NCI-H1105 (cell line): ENCODE measurements at regions not wholly inside any gene's neighbourhood (a gene's known extent, or its start where the extent isn't known, plus 50 kb on each side); places are given as distances from the start of the nearest gene placed in this dataset.
A peak's percentile ranks its signal among the peaks of the same experiment; 100 is the strongest.

Source experiments
- DNase-seq: peaks from one replicate; lab custom pipeline; 2025; lab: John Stamatoyannopoulos, UW

DNA sequence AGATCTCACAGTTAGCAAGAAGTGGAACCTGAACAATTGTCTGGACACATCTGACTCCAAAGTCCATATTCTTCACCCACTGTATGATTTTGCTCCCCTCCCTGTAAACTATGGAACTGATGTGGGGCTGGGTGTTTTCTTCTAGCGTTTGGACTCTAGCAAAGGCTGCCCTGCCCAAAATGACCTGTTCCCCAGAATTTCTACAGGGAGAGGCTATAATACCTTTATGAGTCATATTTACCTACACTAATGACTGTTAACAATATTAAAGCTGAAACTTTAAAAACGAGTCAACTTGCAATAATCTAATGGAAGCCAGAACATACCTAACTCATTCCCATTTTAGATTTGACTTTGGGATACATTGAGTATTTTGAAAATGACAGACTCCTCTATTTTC, 531.2 kb upstream of the CFAP20DC start:
- DNase-seq: no peak

DNA sequence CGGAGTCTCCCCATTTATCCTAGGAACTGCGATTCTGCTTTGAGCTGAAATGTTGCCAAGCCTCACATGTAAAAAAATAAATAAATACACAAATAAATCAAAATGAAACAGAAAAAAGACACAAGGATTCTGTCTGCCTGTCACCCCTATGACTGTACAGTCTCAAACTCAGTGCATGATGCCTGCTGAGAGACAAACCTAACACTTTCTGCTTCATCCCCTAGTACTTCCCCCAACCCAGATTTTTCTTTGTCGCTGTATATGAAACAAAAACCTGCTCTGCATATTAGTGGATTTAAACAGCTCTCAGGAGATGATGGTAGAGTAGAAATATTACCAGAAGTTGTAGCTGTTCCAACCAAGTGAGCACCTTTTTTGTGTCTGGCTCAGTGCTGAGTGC, 530.7 kb upstream of the CFAP20DC start:
- DNase-seq: no peak

DNA sequence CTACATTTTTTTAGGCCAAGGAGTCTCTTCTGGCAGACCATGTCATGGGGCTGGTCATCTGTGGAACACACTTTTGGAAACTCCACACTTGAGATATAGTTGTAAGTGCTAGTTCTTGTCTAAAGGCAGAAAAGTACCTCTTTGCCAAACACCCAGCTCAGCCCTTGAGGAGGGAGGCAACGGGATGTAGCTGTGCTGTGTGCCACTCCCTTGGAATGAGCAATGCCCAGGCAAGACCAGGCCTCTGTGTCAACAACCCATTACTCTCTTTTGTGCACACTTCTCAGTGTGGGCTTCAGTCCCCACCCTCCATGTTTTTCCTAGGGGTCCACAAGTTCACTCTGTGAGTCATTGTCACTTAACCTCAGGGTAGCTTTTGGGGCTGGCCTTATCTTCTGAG, 528.3 kb upstream of the CFAP20DC start:
- no peak for DNase-seq

DNA sequence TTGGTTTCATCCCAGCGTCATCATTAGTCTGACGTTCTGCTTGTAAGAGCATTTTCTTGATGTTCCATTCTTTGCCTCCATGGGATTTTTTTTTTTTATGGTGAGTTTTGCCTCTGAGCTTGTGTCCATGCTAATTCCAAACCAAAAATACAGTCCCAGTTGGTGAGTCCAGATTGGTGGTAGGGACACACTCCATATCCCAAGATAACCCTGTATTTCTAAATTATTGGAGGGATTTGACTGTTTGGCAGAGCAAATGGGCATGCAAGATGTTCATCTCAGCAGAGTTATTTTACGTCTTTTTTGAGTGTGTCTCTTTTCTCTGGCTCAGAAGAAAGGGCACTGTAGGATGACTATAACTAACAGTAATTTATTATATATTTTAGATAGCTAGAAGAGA, 526.8 kb upstream of the CFAP20DC start:
- no peak for DNase-seq

DNA sequence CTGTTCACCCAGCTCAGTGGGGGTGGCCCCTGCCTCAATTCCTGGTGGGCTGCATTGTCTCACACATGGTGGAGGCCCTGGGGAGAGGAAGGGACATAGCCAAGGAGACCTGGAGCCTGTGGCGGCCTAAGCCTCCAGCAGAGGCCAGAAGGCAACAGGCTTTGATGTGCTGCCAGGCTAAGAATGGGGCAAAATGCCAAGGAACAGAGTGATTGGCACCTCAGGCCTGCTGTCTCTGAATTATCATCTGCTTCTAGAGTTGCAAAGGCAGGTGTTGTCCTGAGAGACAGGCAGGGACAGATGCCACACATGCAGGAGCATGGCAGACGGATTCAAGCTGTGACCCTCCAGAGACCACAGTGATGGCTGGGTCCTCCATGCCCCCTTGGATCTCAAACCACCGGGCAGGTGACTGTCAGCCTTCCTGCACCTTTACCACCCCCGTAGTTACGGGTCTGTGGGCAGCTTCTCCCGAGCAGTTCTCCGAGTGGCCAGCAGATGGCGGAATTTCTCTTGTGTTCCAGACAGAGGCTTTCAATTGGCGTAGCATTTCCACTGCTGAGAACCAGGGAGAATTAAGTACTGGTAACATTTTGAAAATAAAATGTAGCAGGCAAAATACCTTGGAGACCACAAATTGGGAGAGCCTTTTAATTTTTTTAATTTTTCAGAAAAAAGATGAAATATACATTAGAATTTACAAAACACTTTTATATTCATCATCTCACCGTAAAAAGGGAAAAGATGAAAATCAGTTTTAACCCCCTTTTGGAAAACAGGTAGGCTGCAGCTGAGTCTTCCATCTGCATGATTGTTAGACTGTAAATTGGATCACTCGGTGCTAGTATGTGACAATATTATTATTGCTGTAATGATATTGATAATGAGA, 525.5 kb upstream of the CFAP20DC start:
- peak; percentile 92 for DNase-seq

DNA sequence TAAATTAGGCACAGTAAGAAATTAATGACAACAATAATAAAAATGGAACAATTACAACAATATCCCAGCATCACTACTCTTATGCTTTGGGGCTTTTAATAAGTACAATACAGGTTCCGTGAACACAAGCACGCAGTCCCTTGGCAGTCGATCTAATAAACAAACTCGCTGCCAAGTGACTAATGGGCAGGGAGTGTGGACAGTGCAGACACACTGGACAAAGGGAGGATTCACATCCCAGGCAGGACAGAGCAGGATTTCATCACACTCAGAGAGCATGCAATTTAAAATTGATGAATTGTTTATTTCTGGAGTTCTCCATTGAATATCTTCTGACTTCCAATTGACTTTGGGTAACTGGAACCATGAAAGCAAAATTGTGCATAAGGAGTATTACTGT, 524.1 kb upstream of the CFAP20DC start:
- no peak for DNase-seq

DNA sequence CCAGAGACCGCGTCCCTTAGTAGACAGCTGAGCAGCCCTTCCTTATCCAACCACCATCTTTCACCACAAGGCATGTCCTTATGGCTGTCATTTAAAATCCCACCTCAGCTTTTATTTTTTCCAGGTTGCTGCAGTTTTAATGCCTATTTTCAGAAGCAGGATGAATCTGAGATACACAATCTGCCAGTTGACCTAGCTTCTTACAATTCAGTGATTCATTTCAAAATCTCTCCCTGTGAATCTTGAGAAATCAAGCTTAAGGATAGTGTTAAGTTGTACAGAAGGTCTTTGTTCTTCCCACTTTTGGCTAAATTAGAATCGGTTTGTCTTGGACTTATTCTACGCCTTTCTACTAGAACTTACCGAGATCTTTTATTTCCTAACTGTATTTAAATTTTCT, 522.3 kb upstream of the CFAP20DC start:
- DNase-seq: no peak

DNA sequence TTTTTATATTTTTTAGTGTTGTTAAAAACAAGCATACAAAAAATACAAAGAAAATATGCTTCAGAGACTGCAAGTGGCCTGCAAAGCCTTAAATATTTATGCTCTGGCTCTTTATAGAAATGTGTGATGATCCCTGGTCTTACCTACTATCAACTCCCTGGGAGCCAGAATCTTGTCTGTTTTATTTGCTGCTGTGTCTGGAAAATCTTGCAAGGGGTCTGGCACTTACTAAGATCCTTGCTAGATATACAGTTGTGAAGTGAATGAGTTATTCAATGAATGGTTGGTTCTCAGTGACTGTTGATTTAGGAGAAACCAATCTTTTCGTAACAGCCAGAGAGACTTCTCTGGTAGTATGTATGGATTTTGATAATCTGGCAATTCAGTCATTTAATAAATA, 521.0 kb upstream of the CFAP20DC start:
- DNase-seq: no peak

DNA sequence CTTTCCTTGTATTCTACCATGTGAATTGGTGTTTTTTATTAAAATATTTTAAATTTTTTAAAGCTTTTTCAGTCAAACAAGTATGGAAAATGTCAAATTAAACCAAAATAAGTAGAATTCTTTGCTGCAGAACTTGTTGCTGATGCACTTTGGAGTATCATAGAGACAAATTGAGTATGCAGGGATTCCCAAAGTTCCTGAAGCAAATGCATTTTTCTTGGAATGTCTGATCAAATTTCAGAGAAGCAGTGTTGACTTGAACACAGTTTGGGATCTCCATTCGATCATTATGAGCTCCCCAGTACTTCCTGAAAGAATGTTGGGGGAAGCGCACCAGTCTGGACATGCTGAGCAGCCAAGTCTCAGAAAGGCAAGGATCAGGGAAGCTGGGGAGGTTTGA, 517.8 kb upstream of the CFAP20DC start:
- no peak for DNase-seq

DNA sequence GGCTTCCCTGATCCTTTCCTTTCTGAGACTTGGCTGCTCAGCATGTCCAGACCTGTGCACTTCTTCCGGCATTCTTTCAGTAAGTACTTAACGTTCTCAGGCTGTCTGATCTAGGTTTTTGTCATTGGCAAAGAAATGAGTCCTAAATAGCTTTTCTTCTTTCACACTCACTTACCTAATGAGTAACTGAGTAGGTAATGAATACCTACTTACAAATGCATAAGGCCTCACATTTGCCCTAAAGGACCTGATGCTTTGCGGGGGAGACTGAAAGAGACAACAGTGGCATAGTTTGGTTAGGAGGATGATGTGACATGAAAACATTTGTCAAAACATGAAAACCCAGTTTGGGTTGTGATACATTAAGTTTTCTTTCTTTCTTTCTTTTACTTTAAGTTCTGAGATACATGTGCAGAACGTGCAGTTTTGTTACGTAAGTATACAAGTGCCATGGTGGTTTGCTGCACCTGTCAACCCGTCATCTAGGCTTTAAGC, 516.7 kb upstream of the CFAP20DC start:
- DNase-seq: no peak

DNA sequence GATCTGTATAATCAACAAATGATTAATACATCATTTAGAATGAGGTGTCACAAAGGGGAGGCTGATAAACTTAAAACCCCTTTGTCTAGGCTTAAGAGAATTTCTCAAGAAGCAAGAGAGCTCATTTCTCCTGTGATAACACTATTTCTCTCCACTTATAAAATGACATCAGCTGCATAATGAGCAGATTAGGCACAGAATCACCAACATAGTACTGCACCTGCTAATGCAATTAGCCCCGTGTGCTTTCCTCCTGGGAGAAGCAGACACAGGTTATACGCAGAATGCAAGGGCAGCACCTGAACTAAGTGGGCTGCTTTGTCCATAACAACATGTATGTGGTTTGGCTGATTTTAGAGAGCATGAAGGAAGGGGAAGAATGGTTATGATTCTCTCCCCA, 515.3 kb upstream of the CFAP20DC start:
- peak; percentile 17 for DNase-seq

DNA sequence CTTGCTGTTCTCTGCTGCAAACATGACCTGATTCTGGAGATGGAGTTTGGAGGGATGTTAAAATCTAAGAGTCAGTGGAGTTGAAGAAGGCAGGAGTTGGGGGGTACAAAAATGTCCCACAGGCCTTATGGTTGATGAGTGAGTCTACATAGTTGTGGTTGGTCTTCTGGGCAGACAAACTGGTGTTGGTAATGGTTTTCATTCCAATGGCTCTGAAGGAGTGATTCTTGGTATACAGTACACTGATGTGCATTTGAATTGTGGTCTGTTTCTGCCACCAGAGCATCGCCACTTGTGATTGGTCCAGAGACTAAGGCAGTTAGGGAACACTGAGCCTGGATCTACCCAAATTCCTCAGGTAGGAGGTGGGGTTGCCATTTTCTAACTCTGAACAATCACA, 514.1 kb upstream of the CFAP20DC start:
- no peak for DNase-seq

DNA sequence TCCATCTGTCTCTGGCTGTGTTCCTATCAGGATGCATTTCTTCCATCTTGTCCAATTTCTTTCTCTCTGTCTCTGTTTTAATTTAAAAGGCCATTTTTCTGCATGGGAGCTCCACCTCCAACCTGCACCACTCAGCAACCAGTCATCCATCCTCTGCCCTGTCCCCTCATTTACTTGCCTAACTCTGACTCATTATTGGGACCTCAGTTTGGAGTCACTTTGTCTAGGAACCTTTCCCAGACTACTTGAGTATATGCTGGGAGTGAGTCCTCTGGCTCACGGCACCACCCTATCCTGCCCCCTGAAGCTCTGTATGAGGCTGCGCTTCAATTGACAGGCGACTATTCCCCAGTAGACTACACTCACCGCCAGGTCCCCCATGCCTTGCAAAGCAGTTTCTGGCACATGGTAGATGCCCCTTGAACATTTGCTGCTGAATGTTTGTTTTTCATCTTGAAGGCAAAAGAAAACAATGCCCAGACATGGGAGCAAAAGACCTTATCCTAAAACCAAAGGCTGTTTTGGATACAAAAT, 513.3 kb upstream of the CFAP20DC start:
- DNase-seq: no peak

DNA sequence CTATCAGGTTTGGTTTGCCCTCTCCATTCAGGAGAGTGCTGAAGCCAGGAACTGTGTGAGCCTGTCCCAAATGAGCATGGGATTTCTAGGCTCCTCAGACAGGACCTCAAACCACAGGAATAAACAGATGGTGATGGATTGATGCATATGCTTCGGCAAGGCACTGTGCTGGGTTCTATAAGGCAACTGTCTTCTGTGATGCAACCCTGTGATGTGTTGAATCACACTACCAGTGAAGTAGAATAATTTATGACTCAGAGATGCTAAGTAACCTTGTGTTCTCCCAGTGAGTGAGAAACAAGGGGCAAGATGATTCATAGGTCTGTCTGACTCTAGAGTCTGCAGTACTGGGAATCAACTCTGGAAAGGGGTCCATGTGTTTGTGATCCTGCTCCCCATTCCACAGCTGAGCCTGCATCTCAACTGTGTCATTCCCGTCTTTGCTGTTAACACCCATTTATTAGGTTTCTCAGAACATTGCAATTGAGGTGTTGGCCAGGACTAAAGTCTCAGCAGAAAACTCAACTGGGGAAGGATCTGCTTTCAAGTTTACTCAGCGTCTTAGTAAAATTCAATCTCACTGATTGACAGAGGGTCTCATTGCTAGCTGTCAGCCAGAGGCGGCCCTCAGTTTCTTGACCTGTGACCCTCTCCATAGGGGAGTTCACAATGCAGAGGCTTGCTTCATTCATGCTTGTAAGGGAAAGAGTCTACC, 510.1 kb upstream of the CFAP20DC start:
- DNase-seq: no peak

DNA sequence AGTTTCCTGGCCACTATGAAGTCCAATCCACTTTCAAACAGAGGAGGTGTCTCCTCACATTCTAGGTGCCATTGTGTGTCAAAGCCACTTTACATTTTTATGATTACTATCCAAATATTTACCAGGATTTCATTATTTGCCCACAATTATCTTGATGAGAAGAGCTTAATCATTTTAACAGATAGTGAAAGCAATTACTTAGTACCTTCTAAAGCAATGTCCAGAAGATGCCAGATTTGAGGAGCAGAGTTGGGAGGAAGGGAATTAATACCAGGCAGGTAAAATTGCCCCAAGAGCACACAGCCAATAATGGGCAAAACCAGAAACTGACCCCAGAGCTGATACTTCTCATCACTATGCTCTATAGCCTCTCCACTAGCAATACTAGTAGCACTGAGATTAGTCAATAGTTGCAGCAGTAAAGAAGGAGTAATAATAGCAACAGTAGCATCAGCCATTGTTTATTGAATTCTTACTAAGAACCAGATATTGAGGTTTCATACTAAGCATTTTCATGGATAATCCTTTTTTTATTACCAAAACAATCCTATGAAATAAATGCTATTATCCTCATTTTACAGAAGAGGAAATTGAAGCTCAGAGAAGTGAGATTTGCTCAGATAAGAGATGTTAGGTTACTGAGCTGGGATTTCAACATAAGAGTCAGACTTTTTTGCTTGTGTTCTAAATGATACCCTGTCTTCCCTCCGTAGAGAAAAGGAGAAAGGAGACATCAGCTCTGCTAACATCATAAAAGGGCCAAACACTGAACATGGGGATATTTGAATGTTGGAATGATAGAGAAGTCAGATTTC, 509.3 kb upstream of the CFAP20DC start:
- no peak for DNase-seq

DNA sequence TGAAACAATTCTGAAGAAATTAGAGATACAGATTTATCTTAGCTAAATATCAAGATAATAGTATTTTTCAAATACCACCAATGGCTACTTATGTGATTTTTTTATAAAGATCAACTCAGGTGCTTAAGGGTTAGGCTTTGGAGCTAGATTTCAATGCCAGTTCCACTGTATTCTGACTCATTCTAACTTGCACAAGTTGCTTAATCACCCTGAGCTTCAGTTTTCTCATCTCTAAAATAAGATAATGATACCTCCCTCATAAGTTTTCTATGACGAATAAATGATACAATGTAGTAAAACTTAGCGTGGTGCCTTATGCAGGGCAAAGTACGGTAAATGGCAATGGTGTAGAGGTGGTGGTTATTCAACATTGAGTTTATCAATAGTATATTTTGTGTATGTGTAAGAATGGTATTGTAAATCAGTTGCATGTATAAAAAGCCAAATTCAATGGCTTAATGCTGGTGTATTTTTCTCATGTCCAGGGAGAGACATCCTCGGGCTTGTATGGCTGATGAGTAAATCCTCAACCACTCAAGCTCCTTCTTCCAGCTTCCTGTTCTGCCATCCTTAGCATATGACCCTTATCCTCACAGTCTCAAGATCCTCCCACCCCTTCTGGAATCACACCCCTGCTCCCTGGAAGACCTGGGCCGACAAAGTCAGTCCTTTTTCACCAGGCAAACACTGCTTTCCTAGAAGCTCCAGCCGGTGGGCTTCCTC, 505.9 kb upstream of the CFAP20DC start:
- DNase-seq: no peak

DNA sequence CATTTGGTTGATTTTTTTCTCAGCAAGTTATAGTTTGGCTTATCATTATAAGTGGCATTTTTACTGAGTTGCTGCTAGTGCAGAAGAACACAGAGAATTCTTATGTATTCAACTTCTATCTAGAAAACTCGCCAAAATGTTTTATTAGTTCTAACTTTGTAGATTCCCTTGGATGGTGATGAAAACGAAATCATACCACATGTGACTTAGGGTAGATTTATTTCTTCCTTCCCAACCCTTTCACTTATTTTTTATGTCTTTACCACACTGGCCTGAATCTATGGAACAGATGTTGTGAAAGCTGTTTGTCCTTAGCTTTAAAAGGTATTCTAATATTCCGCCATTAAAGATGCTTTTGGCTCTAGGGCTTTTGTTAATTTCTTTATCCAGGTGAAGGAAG, 503.3 kb upstream of the CFAP20DC start:
- no peak for DNase-seq

DNA sequence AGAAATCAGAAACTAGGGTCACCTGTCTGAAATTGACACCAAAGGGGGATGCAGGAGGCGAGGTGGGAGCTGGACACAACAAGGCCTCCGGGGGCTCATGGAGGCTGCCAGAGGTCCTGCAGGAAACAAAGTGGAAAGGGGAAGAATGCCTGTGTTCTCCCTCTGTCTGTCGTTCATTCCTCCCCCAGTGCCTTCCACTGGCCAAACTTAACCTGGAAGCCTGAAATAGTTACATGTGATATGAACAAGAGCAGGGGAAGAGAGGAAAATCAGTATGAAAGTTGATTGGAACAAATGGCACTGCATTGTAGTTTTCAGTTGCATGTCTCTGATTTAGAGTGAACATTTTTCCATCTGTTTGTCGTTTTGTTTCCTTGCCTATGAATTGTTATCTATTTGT, 502.0 kb upstream of the CFAP20DC start:
- DNase-seq: no peak

DNA sequence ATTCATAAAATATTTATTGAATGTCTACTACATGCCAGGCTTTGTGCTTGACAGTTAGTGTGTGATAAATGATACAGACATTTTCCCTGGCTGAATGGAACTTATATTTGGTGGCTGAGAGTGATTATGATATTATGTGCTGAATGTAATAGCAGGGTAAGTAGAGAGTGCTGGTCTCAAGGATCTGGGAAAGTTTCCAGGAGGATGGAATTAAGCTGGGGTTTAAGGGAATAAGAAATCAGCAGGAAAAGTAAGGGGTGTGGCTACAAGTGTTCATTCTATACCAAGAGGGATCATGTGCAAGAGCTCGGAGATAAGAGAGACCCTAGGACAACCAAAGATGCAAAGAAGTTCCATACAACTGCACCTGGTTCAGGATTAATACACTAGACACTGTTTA, 500.1 kb upstream of the CFAP20DC start:
- DNase-seq: no peak

DNA sequence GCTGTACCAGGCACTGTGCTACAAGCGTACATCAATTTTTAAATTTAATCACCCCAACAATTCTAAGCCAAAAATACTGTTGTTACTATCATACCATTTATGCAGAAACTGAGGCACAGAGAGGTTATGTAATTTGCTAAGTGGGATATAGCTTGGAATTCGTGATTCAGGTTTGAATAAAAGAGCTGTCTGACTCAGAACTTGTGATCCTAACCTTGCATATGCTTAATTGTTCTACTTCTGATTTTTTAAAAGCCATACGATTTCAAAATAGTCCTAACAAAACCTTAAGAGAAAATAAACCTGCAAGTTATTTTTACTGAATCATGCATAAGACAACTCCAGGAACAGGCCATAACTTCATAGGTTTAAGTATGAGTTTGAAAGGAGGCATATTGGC, 498.0 kb upstream of the CFAP20DC start:
- no peak for DNase-seq

DNA sequence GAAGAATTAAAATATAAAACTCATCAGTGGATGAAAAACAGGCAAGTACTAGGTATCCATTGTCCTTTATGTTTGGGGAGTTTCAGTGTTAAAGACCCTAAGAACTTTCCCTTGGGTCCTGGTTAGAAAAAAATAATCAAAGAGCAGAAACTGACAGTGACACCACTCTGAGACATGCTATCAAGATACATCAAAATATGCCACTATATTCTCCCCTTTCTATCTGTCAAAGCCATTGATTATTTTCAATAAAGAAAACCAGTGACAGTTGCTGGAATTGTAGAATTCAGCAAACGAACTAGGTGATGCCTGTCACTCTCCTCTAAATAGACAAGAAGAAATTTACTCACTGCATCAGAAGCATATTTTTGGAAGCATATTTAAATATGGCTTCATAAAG, 496.7 kb upstream of the CFAP20DC start:
- no peak for DNase-seq

DNA sequence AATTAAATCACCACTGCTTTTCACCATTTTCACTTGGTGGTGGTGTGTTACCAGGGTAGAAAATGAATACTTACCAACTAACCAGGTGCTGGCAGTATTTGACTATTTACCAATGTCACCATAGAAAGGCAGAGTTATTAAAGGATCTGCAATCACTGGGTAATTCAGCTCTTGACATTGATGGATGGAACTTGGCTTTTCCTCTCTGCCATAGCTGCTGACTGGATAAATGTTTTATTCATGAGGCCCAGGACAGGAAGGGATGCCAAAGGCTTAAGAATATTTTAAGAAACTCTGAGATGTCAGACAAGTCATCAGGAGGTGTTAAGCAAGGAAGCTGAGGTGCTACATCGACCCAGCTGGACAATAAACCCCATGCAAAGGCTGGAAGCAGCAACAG, 495.5 kb upstream of the CFAP20DC start:
- DNase-seq: no peak
